ENCODE measurements at regions not wholly inside any gene's neighbourhood (a gene's known extent, or its start where the extent isn't known, plus 50 kb on each side); places are given as distances from the start of the nearest gene placed in this dataset.
"Not testable (repeated sequence)": the region's sequence is repeated elsewhere in the genome, so short reads cannot be mapped to it uniquely, and the experiment has no call there.

DNA sequence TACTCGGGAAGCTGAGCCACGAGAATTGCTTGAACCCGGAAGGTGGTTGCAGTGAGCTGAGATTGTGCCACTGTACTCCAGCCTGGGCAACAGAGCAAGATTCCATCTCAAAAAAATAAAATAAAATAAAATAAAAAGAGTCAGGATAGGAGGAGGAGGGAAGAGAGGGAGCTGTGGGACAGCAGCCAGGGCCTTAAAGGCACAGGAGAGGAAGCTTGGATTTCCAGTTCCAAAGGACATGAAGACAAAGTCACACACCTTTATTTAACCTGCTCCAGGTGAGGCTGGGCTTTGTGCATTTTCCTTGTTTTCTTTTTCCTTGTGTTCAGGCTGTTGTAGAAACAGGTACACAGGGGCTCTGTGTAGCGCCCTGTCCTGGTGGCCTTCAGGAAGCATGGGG is 138.2 kb upstream of the HMX1 start:
- DNase-seq (ENCODE audit: low read depth, low spot score); H3K36me3 ChIP-seq (ENCODE audit: insufficient read depth, insufficient read length, low read length); H3K4me3 ChIP-seq (ENCODE audit: insufficient read length, low read depth); H3K4me1 ChIP-seq (ENCODE audit: insufficient read depth, insufficient read length); H3K9me3 ChIP-seq (ENCODE audit: insufficient read depth, low read length); H3K9ac ChIP-seq (ENCODE audit: insufficient read length, low read depth); H3K27me3 ChIP-seq (ENCODE audit: insufficient read depth, insufficient read length): not testable (repeated sequence)

DNA sequence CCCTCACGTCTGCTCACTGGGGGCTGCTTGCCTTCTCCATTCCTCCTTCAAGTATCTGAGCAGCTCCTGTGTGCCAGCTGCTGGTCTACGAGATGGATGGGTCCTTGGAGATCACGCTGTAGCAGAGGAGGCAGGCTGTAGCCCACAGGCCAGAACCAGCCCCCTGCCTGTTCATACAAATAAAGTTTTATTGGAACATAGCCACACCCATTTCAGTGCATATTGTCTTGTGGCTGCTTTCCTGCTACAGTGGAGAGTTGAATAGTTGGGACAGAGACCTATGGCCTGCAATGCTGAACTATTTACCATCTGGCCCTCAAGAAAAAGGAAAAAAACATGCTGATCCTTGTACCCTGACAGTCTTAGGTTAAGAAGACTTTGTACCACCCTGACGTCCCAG is 136.8 kb upstream of the HMX1 start:
- not testable (repeated sequence) for H3K27me3 ChIP-seq (ENCODE audit: insufficient read depth, insufficient read length); H3K4me1 ChIP-seq (ENCODE audit: insufficient read depth, insufficient read length)

GRCh38 chr4:9001153-9001552 is 129.5 kb upstream of the HMX1 start:
- Histone ChIP-seq H3K9ac (ENCODE audit: insufficient read length, low read depth) (peak overlapping the region; percentile 70), H3K4me3 (ENCODE audit: insufficient read length, low read depth) (peak overlapping the region; percentile 43)
- H3K9me3 ChIP-seq (ENCODE audit: insufficient read depth, low read length) = not testable (repeated sequence)

More for the DNA sequence above, 136.8 kb upstream of the HMX1 start:
- not testable (repeated sequence) for H3K9me3 ChIP-seq (ENCODE audit: insufficient read depth, low read length); H3K4me3 ChIP-seq (ENCODE audit: insufficient read length, low read depth); H3K9ac ChIP-seq (ENCODE audit: insufficient read length, low read depth); DNase-seq (ENCODE audit: low read depth, low spot score); H3K36me3 ChIP-seq (ENCODE audit: insufficient read depth, insufficient read length, low read length)

DNA sequence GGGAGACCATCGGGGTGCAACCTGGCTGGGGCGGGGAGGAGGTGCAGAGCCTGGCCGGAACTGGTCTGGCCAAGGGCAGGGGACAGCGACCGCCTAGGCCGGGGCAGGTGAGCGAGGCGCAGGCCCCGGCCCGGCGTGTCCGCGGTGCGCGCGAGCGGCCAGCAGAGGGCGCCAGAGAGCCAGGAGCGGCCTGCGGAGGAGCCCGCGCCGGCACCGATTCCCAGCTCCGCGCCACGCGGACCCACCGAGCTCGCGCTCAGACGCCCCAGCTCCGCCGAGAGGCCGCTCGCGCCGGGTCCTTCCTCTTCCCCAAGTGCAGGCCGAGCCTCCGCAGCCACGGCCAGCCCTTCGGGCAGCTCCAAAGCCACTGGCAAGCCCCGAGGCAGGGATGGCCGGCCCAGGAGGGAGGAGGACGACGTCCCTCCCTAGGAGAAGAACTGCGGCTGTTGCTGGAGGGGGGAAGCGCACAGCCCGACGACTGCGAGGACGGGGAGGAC is 128.9 kb upstream of the HMX1 start:
- peak; percentile 27 for DNase-seq (ENCODE audit: low read depth, low spot score)

More at GRCh38 chr4:9001153-9001552, 129.5 kb upstream of the HMX1 start:
- peaks cover 35% of the 10 kb centered on the region for H3K27me3 ChIP-seq (ENCODE audit: insufficient read depth, insufficient read length)
- DNase-seq (ENCODE audit: low read depth, low spot score); H3K4me1 ChIP-seq (ENCODE audit: insufficient read depth, insufficient read length); H3K36me3 ChIP-seq (ENCODE audit: insufficient read depth, insufficient read length, low read length): not testable (repeated sequence)

GRCh38 chr4:8992981-8993380 is 121.3 kb upstream of the HMX1 start:
- not testable (repeated sequence) for DNase-seq (ENCODE audit: low read depth, low spot score); H3K9me3 ChIP-seq (ENCODE audit: insufficient read depth, low read length); H3K27me3 ChIP-seq (ENCODE audit: insufficient read depth, insufficient read length); H3K9ac ChIP-seq (ENCODE audit: insufficient read length, low read depth); H3K4me3 ChIP-seq (ENCODE audit: insufficient read length, low read depth); H3K36me3 ChIP-seq (ENCODE audit: insufficient read depth, insufficient read length, low read length); H3K4me1 ChIP-seq (ENCODE audit: insufficient read depth, insufficient read length)

More for the DNA sequence above, 128.9 kb upstream of the HMX1 start:
- Histone ChIP-seq H3K27me3 (ENCODE audit: insufficient read depth, insufficient read length) (peaks cover 35% of the 10 kb centered on the region), H3K4me3 (ENCODE audit: insufficient read length, low read depth) (peak overlapping the region; percentile 43), H3K9ac (ENCODE audit: insufficient read length, low read depth) (peak overlapping the region; percentile 71)
- not testable (repeated sequence) for H3K9me3 ChIP-seq (ENCODE audit: insufficient read depth, low read length); H3K4me1 ChIP-seq (ENCODE audit: insufficient read depth, insufficient read length); H3K36me3 ChIP-seq (ENCODE audit: insufficient read depth, insufficient read length, low read length)

- H3K9ac ChIP-seq (ENCODE audit: insufficient read length, low read depth); H3K4me3 ChIP-seq (ENCODE audit: insufficient read length, low read depth); H3K4me1 ChIP-seq (ENCODE audit: insufficient read depth, insufficient read length); H3K9me3 ChIP-seq (ENCODE audit: insufficient read depth, low read length); DNase-seq (ENCODE audit: low read depth, low spot score); H3K27me3 ChIP-seq (ENCODE audit: insufficient read depth, insufficient read length); H3K36me3 ChIP-seq (ENCODE audit: insufficient read depth, insufficient read length, low read length): not testable (repeated sequence)
Observed at GRCh38 chr4:8991449-8991848, 119.8 kb upstream of the HMX1 start.

- H3K27me3 ChIP-seq (ENCODE audit: insufficient read depth, insufficient read length); H3K9me3 ChIP-seq (ENCODE audit: insufficient read depth, low read length); H3K9ac ChIP-seq (ENCODE audit: insufficient read length, low read depth); H3K4me1 ChIP-seq (ENCODE audit: insufficient read depth, insufficient read length); DNase-seq (ENCODE audit: low read depth, low spot score); H3K4me3 ChIP-seq (ENCODE audit: insufficient read length, low read depth); H3K36me3 ChIP-seq (ENCODE audit: insufficient read depth, insufficient read length, low read length): not testable (repeated sequence)
Observed at GRCh38 chr4:8990341-8990740, 118.7 kb upstream of the HMX1 start.

- H3K9me3 ChIP-seq (ENCODE audit: insufficient read depth, low read length); DNase-seq (ENCODE audit: low read depth, low spot score); H3K27me3 ChIP-seq (ENCODE audit: insufficient read depth, insufficient read length); H3K4me3 ChIP-seq (ENCODE audit: insufficient read length, low read depth); H3K4me1 ChIP-seq (ENCODE audit: insufficient read depth, insufficient read length); H3K36me3 ChIP-seq (ENCODE audit: insufficient read depth, insufficient read length, low read length); H3K9ac ChIP-seq (ENCODE audit: insufficient read length, low read depth): not testable (repeated sequence)
Observed at GRCh38 chr4:8985786-8986185, 114.1 kb upstream of the HMX1 start.

DNA sequence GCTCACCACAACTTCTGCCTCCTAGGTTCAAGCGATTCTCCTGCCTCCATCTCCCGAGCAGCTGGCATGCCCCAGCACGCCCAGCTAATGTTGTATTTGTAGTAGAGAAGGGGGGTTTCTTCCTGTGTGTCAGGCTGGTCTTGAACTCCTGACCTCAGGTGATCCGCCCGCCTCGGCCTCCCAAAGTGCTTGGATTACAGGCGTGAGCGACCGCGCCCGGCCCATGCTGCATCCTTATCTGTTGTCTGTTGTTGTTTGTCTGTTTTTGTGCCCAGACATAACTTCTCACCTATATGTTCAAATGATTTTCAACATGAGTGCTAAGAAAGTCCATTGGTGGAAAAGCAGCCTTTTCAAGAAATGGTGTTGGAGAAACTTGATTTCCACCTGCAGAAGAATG is 113.0 kb upstream of the HMX1 start:
- DNase-seq (ENCODE audit: low read depth, low spot score); H3K9me3 ChIP-seq (ENCODE audit: insufficient read depth, low read length): not testable (repeated sequence)

GRCh38 chr4:8983921-8984320 is 112.3 kb upstream of the HMX1 start:
- not testable (repeated sequence) for H3K9ac ChIP-seq (ENCODE audit: insufficient read length, low read depth); DNase-seq (ENCODE audit: low read depth, low spot score); H3K27me3 ChIP-seq (ENCODE audit: insufficient read depth, insufficient read length); H3K4me3 ChIP-seq (ENCODE audit: insufficient read length, low read depth); H3K9me3 ChIP-seq (ENCODE audit: insufficient read depth, low read length); H3K4me1 ChIP-seq (ENCODE audit: insufficient read depth, insufficient read length); H3K36me3 ChIP-seq (ENCODE audit: insufficient read depth, insufficient read length, low read length)

More for the DNA sequence above, 113.0 kb upstream of the HMX1 start:
- not testable (repeated sequence) for H3K4me3 ChIP-seq (ENCODE audit: insufficient read length, low read depth); H3K9ac ChIP-seq (ENCODE audit: insufficient read length, low read depth); H3K4me1 ChIP-seq (ENCODE audit: insufficient read depth, insufficient read length); H3K36me3 ChIP-seq (ENCODE audit: insufficient read depth, insufficient read length, low read length); H3K27me3 ChIP-seq (ENCODE audit: insufficient read depth, insufficient read length)

DNA sequence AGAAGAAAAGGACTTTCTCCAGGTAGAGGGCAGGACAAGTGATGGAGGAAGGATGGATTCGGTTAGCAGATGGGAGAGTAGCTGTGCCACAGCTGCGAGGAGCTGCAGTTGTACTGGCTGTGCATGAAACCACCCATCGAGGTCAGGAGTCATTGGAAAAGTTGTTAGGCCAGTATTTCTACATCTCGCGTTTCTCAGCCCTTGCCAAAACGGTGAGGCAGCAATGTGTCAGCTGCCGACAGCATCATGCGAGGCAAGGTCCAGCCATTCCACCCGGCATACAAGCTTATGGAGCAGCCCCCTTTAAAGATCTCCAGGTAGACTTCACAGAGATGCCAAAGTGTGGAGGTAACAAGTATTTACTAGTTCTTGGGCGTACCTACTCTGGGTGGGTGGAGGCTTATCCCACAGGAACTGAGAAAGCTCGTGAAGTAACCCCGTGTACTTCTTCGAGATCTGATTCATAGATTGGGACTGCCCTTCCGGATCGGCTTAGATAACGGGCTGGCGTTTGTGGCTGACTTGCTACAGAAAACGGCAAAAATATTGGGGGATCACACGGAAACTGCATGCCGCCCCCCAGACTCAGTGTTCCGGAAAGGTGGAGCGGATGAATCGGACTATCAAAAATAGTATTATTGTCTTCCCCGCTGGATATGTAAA is 105.0 kb upstream of the HMX1 start:
- not testable (repeated sequence) for H3K9ac ChIP-seq (ENCODE audit: insufficient read length, low read depth); H3K27me3 ChIP-seq (ENCODE audit: insufficient read depth, insufficient read length); H3K36me3 ChIP-seq (ENCODE audit: insufficient read depth, insufficient read length, low read length); H3K9me3 ChIP-seq (ENCODE audit: insufficient read depth, low read length); H3K4me3 ChIP-seq (ENCODE audit: insufficient read length, low read depth); H3K4me1 ChIP-seq (ENCODE audit: insufficient read depth, insufficient read length); DNase-seq (ENCODE audit: low read depth, low spot score)

DNA sequence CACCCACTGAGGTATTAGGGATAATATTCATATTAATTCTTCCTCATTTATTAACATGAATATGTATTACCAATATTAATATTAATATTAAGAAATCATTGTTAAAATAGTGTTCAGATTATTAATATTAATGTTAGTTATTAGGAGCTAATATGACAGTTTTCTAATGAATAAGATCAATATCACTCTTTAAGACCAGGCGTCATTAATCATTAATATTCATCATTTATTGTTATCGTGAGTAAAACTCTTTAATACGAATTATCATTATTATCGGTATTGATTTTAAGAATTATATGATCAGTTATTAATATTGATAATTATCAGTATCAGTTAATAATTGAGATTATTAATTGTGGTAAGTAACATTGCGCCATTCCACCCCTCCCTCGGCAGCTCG is 101.0 kb upstream of the HMX1 start:
- H3K36me3 ChIP-seq (ENCODE audit: insufficient read depth, insufficient read length, low read length); H3K9ac ChIP-seq (ENCODE audit: insufficient read length, low read depth); H3K4me1 ChIP-seq (ENCODE audit: insufficient read depth, insufficient read length); DNase-seq (ENCODE audit: low read depth, low spot score); H3K9me3 ChIP-seq (ENCODE audit: insufficient read depth, low read length); H3K27me3 ChIP-seq (ENCODE audit: insufficient read depth, insufficient read length); H3K4me3 ChIP-seq (ENCODE audit: insufficient read length, low read depth): not testable (repeated sequence)
